ENCODE measurements at regions not wholly inside any gene's neighbourhood (a gene's known extent, or its start where the extent isn't known, plus 50 kb on each side); places are given as distances from the start of the nearest gene placed in this dataset.
"Not testable (repeated sequence)": the region's sequence is repeated elsewhere in the genome, so short reads cannot be mapped to it uniquely, and the experiment has no call there.

DNA sequence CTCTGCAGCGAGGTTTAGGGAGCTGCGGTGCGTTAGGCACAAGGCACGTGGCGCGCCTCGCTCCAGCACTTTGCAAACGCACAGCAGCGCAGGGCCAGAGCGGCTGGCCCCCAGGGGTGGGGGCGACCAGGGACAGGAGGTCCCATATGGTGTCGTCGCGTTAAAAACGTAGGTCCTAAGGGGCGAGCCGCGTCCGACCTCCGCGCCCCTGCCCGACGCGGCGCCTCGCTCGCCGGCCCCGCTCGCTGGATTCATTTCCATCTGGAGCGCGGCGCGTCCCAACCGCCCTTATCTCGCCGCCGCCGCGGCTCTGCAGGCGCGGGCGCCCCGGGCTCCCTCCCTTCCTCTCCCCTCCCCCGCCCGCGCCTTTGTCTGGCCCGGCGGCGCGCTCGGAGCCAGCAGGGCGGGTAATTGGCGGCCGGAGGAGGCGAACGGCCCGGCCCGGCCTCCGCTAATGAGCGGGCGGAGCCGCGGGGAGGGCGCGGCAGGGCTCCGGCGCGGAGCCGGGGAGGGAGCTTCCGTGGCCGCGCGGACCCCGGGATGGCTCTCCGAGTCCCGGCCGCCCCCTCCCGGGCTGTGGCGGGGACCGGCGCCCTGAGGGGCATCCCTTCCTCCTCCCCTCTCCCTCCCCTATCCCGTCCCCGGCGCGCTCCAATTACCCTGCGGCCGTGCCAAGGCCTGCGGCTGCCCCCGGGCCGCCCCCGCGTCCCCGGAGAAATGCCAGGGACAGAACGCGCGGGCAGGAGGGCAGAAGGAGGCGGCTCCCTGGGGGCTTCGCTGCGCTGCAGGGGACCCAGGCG, 409.0 kb downstream of the BCOR start:
- DNase-seq: no peak

- DNase-seq: no peak
Measured at GRCh38 chrX:39689376-39690104, 408.2 kb downstream of the BCOR start.

DNA sequence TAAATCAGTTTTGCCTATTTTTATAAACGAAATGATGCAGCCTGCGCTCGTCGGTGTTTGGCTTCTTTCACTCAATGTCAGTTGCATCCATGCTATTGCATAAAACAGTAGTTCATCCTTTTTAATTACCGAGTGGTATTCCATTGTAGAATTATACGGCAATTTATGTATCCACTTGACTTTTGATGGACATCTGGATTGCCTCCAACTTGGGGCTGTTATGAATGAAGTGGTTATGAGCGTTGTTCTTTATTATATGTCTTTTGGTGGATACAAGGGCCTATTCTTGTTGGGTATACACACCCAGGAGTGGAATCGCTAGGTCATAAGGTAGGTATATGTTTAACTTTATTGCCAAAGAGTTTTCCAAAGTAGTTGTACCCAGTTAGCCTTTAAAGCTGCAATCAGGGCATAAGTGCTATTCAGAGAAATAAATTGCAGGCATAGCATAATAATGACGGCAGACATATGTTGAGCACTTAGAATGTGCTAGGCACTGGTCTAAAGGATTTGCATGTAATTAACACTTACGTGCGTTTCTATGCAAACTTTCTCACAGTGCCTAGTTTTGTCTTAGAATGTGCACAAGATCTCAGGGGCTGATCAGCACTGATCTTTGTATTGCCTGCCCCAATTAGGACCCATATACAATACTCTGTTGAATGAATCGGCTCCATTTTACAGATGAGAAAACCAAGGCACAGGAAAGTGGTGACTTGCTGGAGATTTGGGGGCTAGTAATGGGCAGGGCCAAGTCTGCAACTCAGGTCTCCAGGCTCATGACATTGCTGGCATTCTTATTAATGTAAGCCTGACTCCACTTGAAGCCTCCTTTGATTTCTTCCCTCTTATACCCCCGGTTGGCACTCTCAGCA, 407.0 kb downstream of the BCOR start:
- no peak for DNase-seq

GRCh38 chrX:39691724-39692123, 406.0 kb downstream of the BCOR start:
- no peak for DNase-seq

DNA sequence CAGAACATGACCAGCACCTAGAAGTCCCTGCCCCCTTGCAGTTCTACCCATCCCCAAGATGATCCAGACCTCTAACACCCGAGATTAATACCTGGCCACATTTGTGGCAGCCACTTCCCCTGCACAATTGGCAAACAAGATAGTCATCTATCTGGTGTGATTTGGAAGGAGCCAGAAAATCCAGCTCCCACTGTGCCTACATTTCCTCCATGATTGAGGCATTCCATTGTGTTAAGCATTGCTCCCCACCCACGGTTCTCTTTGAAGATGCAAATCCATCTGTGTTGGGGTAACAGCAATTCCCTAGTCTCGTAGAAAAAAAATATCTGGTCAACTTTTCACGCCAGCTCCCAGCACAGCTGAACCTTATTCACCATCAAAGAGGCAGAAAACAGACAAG, 405.0 kb downstream of the BCOR start:
- DNase-seq: no peak

- no peak for DNase-seq
Measured at GRCh38 chrX:39693298-39693697, 404.5 kb downstream of the BCOR start.

DNA sequence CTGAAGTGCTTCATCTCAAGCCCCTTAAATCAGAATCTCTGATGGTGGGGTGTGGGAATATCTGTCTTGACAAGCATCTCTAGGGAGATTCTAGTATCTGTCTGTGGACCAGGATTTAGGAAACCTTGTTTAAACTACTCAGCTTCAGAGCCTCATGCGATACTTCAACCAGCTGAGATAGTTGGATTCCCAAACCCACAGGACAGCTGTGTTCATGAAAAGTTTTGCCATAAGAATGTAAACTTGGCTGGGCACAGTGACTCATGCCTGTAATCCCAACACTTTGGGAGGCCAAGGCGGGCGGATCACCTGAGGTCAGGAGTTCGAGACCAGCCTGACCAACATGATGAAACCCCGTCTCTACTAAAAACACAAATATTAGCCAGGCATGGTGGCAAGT, 395.1 kb downstream of the BCOR start:
- not testable (repeated sequence) for DNase-seq

DNA sequence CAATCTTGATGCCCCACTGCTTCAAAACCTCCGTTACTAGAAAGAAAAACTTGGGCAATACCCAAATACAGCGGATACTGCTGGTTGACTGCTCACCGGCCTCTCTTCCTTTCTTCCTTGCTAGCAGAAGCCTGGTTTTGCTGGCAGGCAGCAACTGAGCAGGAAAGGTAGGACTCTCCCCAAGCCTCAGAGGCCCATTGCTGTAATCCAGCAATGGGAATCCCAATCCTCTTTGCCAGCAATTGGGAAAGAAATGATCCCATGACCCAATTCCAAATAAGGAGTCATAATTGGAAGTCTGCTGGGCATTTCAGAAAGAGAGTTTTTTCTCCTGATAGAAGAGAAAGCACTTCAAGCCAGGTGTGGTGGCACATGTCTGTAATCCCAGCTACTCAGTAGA, 394.5 kb downstream of the BCOR start:
- no peak for DNase-seq

- no peak for DNase-seq
Measured at GRCh38 chrX:39704590-39704989, 393.2 kb downstream of the BCOR start.

GRCh38 chrX:39705290-39705689, 392.5 kb downstream of the BCOR start:
- DNase-seq: no peak

- DNase-seq: no peak
Measured at GRCh38 chrX:39709364-39709763, 388.4 kb downstream of the BCOR start.

- no peak for DNase-seq
Measured at GRCh38 chrX:39709812-39710211, 387.9 kb downstream of the BCOR start.

- no peak for DNase-seq
Measured at GRCh38 chrX:39710776-39711175, 387.0 kb downstream of the BCOR start.

- DNase-seq: no peak
Measured at GRCh38 chrX:39714471-39714870, 383.3 kb downstream of the BCOR start.

- DNase-seq: no peak
Measured at GRCh38 chrX:39716401-39716800, 381.4 kb downstream of the BCOR start.

DNA sequence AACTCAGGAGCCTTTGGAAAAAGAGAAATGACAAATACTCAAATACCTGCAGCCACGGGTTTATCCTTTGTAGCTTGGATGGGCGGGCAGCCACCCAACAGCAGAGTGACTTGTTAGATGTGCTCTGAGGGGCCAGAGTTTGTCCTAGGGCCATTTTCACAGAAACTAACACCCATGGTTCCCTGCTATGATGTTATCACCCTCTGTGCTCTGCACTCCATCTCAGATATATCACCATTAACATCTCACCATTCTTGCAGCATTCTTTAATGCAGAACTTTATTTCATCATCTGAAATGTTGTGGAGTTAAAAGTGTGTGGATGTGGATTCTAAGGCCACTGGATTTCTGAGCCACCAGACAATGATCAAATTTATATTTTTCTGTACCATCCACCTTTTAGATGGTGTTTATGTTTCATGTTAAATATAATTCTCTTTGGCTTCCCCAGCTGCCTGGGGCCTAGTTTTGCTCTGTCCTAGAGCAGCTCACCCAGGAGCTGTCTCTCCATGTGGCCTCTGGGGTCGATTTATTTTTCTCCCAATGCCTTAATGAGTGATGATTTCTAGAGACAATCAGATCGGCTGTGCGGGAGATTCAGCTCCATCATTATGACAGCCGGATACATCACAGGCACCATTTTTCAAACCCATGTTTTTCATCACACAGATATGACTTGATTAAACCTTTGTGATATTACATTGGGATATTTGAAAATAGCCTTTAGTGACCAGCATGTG, 380.8 kb downstream of the BCOR start:
- DNase-seq: no peak

DNA sequence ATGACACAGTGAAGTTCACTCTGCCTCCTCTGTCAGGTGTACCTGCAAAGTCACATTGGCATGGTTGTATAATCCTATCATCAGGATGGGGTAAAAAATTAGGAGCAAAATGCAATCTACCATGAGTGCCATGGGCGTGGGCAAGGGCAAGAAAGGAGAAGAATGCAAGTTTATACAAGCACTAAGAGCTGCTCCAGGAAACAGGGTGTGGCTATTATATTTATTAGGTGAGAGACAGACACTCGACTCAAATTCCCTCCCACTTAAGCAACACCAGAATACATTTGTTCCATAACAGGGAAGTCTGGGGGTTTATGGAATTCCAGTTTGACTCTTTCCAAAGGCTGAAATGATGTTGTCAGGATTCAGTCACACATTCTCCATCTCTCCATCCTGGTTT, 378.8 kb downstream of the BCOR start:
- DNase-seq: no peak

- DNase-seq: no peak
Measured at GRCh38 chrX:39720945-39721344, 376.8 kb downstream of the BCOR start.

DNA sequence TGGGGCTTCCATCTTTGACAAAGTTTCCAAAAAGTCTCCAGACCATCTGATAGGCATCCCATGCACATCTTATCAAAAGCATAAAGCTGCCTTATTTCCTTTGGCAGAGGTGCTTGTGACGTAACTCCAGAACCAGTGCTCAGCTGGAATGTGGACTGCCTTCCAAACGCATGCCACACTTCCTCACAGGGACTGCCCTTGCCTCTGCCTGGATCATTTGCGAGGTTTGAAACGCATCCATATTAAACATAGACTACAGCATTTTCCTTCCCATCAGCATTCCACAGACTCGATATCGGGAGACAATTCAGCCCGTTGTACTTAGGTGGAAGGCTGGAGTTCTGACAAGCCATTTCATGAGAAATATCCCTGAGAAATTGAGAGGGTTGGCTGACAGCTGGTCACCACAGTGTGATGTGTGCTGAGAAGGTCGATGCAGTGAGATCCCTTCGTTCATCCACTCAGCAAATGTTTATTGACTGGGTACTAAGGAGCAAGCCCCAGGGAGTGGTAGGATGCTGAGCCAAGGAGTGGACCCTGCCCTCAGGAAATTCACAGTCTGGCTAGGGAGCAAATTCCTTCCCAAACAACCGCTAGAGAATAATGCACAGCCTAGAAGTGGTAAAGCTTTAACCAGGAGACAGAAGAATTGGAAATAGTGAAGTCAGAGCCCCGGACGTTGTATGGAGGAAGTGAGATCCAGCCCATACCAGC, 376.0 kb downstream of the BCOR start:
- no peak for DNase-seq

GRCh38 chrX:39724544-39724943, 373.2 kb downstream of the BCOR start:
- no peak for DNase-seq

GRCh38 chrX:39725114-39725513, 372.6 kb downstream of the BCOR start:
- DNase-seq: no peak
